Midbrain (tissue), 1 donor: ENCODE measurements at regions not wholly inside any gene's neighbourhood (a gene's known extent, or its start where the extent isn't known, plus 50 kb on each side); places are given as distances from the start of the nearest gene placed in this dataset.

Experiments used
- DNase-seq: peaks from one replicate; lab custom pipeline; 2025; lab: John Stamatoyannopoulos, UW

DNA sequence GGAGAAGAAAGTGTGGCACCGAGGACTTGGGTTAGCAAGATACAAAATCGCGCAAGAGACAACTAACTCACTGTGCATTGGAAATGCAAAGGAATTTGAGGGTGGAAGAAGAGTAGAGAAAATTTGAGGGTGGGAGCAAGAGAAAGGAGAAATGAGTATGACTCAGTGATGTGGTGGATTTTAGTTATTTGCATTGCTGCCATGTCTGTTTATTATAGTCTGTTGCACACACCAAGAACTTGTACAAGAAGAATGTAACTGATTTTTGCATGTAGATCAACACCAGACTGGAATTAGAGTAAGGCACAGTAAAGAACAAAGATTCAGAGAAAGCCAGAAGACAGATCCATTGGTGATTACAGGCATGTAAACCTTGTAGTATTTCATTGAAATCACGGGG is 71.6 kb upstream of the SMIM36 start:
- DNase-seq = no peak

DNA sequence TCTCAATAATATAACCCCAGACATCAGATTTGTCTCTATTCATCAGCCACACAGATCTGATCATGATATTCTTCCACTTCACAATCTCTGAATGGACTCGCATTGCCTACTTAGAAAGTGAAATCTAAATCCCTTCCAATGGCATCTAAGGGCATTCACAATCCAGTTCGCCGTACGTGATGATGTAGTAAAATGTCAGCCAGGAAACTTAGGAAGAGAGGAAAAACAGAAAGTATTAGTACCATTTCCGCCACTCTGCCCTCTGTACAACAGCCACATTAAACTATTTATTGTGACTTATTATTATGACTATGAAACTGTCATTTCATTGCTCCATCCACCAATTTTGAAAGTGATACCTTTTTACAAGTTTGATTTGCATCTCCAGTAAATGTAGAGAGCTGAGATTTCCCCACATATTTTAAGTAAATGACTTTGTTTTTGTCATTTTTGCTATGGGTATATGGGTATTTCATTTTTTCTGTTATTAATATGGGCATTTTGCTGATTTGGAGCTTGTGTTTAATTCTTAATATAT is 69.4 kb upstream of the SMIM36 start:
- DNase-seq = no peak

DNA sequence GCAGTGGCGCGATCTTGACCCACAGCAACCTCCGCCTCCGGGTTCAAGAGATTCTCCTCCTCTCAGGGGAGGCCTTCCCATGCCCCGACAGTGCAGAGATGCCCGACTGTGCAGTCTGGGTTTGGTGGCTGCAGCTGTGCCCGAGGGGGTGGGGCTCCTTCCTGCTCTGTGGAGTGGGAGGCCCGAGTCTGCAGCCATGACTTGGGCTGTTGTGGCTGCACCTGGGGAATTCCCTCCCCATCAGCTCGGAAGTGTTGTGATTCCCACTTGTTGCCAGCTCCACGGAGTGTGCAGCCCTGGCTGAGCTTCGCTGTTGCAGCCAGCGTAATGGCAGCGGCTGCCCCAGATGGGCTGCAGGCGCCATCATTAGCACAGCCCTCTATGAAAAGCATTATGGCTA is 66.4 kb upstream of the SMIM36 start:
- no peak for DNase-seq

DNA sequence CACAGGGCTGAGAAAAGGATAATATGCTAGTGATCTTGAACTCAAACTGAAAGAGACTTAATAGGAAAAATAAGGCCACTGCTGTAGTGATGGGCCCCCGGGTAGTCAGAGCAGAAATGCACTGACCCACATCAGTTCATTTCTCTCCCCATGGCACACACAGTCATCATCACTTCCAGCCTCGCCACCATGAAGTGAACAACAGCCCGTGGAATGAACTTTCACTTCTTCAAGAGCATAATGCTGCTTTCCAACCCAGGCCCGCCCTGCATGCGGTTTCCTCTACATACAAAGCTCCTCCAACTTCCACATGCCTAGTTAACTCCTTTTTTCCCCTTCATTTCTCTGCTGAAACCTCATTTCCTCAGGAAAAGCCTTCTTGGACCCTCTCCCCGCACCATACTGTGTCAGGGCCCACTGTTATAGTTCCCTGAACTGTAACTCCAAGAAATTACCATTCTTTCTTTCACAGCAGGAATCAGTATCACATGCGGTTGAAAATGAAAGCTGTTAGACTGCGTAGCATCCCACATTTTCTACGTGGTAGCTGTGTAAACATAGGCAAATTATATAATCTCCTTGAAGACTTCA is 65.8 kb upstream of the SMIM36 start:
- DNase-seq = peak; percentile 4

DNA sequence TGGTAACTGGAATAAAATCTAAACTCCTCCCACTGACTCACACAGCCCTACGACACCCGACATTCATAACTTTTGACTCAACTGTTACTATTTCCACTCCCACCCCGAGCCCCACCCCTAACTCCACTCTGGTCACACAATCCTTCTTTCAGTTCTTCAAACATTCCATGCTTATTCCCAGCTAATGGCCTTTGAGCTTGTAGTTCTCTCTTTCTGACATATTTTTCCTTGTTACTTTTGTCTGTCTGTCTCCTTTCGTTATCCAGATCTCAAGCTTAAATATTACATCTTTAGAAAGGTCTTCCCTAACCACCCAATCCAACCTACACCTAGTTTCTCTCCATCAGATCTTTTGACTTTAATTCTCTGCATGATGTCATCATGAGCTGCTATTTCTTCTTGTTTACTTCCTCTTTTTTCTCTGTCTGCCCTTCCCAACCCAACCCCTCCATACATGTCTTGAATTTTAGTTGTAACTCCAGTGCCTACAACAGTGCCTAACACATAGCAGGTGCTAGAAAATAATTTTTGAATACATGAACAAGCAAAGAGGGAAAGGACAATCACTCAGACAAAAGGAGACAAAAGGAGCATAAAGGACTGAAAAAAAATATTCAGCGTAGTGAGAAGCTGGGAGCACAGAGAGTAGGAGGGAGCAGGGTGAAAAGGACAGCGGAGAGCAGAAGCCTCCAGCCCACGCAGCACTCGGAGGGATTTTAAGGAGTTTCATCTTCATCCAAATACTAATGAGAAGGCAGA is 65.2 kb upstream of the SMIM36 start:
- DNase-seq = no peak

DNA sequence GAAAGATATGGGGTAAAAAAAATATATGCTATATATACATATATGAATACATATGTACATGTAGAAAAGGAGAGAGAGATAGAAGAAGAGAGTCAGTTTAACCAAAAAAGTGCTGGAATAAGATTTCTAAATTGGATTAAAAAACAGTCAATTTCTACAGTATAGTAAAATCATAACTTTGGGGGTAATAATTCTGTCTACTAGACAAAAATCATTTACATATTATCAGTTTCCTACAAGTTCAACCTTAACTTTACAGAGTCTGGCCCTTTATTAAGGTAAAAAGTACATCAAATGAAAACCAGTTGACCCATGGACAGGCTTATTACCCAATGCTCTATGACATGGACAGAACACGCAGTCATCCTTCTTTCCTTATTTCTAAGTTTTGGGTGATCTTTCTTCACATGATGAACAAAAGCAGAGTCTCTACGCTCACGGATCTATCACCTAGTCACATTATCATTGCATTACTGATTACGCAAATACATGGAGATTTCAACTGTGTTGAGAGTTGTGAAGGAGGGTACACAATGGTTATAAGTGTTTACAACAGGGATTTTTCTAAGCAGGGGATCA is 63.9 kb upstream of the SMIM36 start:
- DNase-seq = no peak

DNA sequence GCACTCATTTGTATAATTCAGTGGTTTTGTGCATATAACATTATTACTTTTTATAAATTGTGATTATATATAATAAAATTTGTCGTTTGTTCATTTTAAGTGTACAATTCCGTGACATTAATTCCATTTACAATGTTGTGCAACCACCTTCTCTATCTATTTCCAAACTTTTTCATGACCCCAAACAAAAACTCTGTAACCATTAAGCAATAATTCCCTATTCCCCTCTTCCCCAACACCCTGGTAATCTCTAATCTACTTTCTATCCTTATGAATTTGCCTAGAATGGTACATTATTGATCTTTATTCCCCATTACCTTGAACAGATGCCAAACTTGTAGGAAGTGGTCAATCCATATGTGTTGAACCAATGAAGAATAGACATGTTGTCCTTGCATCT is 61.3 kb upstream of the SMIM36 start:
- no peak for DNase-seq

DNA sequence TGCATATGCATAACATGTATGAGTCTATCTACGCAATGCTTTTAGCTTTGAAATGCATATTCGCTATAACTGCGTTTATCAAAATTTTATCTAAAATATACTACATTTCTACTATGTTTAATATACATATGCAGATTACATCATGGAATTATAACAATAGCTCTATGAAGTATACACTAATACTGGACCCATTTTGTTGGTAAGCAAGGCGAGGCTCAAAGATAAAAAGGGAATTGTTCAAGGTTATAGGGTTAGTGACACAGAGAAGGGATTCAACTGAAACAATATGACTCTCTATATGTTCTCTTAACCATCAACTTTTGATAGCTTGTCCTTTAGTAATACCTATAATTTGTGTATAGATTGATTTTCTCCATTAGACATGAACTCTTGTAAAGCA is 60.9 kb upstream of the SMIM36 start:
- DNase-seq = no peak

DNA sequence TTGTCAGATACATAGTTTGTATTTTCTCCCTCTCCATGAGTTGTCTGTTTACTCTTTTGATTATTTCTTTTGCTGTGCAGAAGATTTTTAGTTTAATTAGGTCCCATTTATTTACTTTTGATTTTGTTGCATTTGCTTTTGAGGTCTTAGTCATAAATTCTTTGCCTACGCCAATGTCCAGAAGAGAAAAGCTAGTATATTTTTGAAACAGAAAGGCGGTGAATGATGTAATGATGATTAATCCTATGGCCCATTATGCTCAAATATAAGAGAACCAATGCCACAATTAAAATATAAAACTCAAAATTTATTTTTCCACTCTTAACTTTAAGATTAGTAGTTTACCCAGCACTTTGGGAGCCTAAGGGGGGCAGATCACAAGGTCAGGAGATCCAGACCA is 59.8 kb upstream of the SMIM36 start:
- DNase-seq = no peak

DNA sequence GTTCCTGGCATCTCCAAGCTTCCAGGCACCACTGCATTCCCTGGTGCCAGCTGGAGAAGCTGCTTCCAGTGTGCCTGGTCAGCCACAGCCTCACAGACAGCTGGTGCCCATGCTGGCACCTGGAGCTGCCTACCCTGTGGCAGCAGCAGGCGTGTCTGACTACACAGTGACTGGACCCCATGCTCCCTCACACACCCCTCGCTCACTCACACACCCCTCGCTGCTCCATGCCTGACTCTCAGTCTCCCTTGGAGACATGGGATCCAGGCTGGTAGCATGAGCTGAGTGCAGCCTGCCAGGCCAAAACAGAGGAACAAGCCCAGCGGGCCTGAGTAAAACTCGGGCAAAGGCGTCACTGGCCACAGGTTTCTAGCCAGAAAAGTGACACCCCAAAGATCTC is 59.1 kb upstream of the SMIM36 start:
- DNase-seq = no peak

DNA sequence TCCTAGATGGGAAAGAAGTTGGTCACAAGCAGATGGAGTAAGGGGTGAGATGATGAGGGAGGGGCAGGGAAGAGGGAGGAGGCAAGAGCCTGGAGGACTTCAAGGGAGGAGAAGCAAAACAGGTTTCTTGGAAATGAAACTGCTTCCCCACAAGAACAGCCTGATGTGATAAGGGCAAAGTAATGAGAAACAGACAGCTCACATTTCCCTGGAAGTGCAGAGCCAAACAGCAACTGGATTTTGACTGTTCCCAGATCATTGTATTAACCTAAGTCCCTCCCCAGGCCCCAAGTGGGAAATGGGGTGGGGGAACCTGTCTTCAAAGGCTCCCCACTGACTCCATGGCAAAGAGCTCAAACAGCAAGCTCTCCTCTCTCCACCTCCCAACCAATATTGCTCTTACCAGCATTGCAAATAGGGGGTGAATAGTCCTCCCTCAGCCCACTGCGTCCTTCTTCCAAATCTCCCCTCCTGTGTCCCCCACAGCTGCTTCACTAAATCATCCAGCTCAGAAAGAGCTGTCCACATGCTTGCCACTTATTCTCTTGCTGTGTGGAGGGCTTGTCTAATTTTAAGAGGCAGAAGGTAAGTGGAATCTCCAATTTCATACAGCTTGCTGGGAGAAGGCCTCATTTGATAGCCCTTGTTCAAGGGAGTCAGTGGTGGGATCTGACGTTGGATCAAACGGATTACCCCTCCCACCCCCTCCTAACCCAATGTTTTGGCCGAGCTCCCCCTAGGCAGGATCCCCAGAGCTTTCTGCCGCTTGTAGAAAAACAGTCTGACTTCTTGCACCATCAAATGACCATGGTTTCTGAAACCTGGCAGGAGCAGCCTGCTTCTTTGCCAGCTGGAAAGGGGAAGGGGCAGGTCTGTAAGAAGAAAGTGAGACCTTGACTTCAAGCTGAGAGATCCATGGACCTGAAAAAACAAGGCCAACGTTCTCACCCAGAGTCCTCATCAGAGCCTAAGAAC is 56.3 kb upstream of the SMIM36 start:
- no peak for DNase-seq

DNA sequence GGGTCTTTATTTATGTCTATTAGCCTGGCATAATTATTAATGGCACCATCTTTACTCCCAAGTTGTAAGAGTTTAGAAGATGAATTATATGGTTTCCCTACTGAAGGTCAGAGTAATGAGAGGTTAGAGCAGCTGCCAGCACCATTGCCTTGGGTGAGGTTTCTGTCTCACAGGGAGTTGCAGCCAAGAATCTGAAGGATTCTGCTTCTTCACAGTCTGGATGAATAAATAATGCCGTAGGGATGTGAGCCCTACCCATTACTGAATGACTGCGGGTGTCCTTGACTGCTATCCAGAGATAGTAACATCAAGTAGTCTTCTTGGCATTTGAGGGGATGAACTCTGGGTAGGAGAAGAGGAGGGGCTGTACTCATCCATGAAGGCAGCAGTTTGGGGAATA is 52.8 kb upstream of the SMIM36 start:
- DNase-seq = no peak

DNA sequence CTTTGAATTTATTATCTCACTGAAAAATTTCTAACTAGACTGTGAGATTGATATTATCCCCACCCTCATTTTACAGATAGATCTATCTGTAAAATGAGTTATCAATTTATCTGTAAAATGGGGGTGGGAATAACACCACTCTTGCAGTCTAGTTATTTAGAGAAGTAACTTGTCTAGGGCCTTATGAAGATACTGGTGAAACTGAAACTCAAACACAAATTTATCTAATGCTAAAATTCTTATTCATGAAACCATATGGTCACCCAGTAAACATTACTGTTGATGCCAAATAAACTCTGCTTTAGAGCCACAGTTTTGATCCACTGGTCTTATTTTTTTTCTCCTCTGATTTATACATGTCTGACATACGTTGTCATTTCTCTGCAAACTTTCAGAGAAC is 52.1 kb upstream of the SMIM36 start:
- no peak for DNase-seq

DNA sequence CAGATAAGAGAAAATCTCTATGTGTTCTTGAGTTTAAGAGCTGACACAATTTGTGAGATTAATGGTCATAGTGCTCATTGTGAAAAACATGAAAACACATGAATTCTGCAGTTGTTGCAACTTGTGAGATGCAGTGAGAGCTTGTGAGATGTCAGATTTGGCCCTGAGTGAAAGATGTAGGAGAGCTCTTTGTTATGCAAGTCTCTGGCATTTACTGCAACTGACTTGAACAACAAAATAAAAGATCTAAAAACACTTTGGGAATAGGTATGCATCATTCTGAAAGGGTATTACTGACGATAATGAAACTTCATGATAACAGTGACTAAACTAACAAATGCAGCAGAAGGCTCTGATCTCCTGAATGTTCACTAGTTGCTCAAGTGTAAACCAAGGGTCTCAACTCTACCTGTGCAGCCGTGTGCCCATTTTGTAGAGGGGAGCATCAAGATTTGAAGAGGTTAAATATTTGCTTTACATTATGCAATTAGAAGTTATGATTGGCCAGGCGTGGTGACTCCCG is 50.8 kb upstream of the SMIM36 start:
- no peak for DNase-seq

DNA sequence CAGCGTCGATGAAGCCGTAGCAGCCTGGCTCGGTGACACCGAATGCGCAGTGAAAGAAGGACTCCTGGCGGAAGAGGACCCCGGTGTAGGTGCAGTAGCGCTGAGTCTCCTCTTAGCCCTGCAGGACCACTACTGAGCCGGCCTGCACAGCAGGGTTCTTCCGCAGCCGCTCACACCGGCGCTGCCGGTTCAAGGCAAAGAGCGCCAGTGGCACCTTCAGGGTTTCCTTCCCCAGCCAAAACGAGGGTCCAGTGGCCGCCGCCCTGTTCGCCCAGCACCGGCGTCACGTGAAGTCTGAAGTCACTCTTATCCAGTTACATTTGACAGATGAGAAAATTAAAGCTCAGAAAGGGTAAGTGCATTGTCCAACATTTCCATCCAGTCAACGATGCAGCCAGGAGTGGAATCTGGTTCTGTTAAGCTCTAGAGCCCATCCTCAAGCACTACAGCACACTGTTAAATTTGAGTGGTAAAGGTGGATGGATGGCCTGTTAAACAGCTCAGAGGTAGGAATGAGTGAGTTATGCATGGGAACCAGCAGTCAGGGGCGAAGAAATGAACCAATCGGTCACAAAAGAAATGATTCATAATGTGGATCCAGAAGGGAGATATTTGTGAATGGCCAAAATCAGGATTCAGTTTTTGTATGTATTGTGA is 50.2 kb upstream of the SMIM36 start:
- DNase-seq = no peak
